MM.1S (cell line): ENCODE measurements at regions not wholly inside any gene's neighbourhood (a gene's known extent, or its start where the extent isn't known, plus 50 kb on each side); places are given as distances from the start of the nearest gene placed in this dataset.

Experiments
- DNase-seq: peaks from one replicate; pipeline ENCODE4 v3.0.0-alpha.2; 2015
- H2AFZ ChIP-seq: fragments of 300-600 bp; sonication (generic); 2 replicates; pipeline ENCODE4 v1.6.0; 2016; ENCODE audit warnings: antibody characterized with exemption, low read length
- H3F3A ChIP-seq: fragments of 300-600 bp; sonication (generic); 2 replicates; pipeline ENCODE4 v1.6.1; 2016; ENCODE audit warnings: mild to moderate bottlenecking, antibody characterized with exemption, low read length, moderate library complexity, mixed read lengths; ENCODE audit not compliant: insufficient read depth
- H3K27ac ChIP-seq: fragments of 300-600 bp; sonication (generic); 2 replicates; pipeline ENCODE4 v1.5.1; 2016; ENCODE audit warnings: mild to moderate bottlenecking, low read length
- H3K27me3 ChIP-seq: fragments of 300-600 bp; sonication (generic); replicated peaks from 2 replicates; pipeline ENCODE4 v1.6.0; 2016; ENCODE audit warnings: low read length; ENCODE audit not compliant: insufficient read depth
- H3K36me3 ChIP-seq: fragments of 300-600 bp; sonication (generic); replicated peaks from 2 replicates; pipeline ENCODE4 v1.6.1; 2016; ENCODE audit warnings: mild to moderate bottlenecking, low read length, mixed read lengths; ENCODE audit not compliant: insufficient read depth
- H3K4me1 ChIP-seq: fragments of 300-600 bp; sonication (generic); 2 replicates; pipeline ENCODE4 v1.6.1; 2016; ENCODE audit warnings: low read length, mixed read lengths
- H3K4me2 ChIP-seq: fragments of 300-600 bp; sonication (generic); 2 replicates; pipeline ENCODE4 v1.6.0; 2016; ENCODE audit warnings: low read depth, low read length
- H3K4me3 ChIP-seq: fragments of 300-600 bp; sonication (generic); 2 replicates; pipeline ENCODE4 v1.5.1; 2016; ENCODE audit warnings: low read length, mixed read lengths
- H3K79me2 ChIP-seq: fragments of 300-600 bp; sonication (generic); 2 replicates; pipeline ENCODE4 v1.6.1; 2016; ENCODE audit warnings: mixed run types, low read length, mixed read lengths
- H3K9ac ChIP-seq: fragments of 300-600 bp; sonication (generic); 2 replicates; pipeline ENCODE4 v1.6.1; 2016; ENCODE audit warnings: low read length, mixed read lengths
- H3K9me2 ChIP-seq: fragments of 300-600 bp; sonication (generic); replicated peaks from 2 replicates; pipeline ENCODE4 v1.6.1; 2016; ENCODE audit warnings: mild to moderate bottlenecking, low read length, mixed read lengths; ENCODE audit not compliant: insufficient read depth
- H3K9me3 ChIP-seq: fragments of 300-600 bp; sonication (generic); replicated peaks from 2 replicates; pipeline ENCODE4 v1.6.1; 2016; ENCODE audit warnings: mild to moderate bottlenecking, low read length, mixed read lengths; ENCODE audit not compliant: insufficient read depth
- H4K20me1 ChIP-seq: fragments of 300-600 bp; sonication (generic); 2 replicates; pipeline ENCODE4 v1.6.1; 2016; ENCODE audit warnings: mild to moderate bottlenecking, low read length, moderate library complexity, mixed read lengths; ENCODE audit not compliant: insufficient read depth
- CTCF ChIP-seq: fragments of 300-600 bp; sonication (generic); IDR thresholded peaks from 2 replicates; pipeline ENCODE4 v1.5.1; 2016; ENCODE audit warnings: antibody characterized with exemption, low read length, mixed read lengths
- EZH2 ChIP-seq: fragments of 300-600 bp; sonication (generic); optimal IDR thresholded peaks from 2 replicates; pipeline ENCODE3; 2017; ENCODE audit warnings: low read depth, mild to moderate bottlenecking, antibody characterized with exemption, low read length, mixed read lengths
- EZH2phosphoT487 ChIP-seq: fragments of 300-600 bp; sonication (generic); IDR thresholded peaks from 2 replicates; pipeline ENCODE4 v1.6.1; 2018; ENCODE audit warnings: antibody characterized with exemption, low read length

DNA sequence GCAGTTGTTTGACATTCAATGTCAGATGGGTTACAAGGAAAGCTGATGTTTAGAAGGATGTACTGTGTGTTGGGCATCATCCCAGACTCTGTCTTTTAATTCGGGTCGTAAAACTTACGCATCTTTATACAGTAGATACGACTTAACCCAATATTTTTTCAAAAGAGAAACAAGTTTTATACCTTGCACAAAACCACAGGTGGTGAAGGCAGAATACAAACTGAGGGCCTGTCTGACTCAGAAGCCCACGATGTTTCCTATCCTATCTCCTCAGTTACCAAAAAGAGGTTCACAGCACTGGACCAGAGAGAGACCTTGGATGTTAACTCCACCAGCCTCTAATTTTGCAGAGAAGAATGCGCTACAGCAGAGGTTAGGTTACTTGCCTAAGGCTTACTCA lies 477.0 kb downstream of the FOXO1 start:
- no peak overlapping the region for H2AFZ ChIP-seq
- no peak overlapping the region for H3K4me3 ChIP-seq
- H4K20me1 ChIP-seq, result no peaks in the 10 kb centered on the region
- no peak for DNase-seq
- H3K9ac ChIP-seq, result no peak overlapping the region
- no peak overlapping the region for H3K4me2 ChIP-seq
- H3K79me2 ChIP-seq, result no peaks in the 10 kb centered on the region
- H3K9me2 ChIP-seq, result no peaks in the 10 kb centered on the region
- no peak overlapping the region for H3K27ac ChIP-seq
- no peak for TF ChIP-seq EZH2phosphoT487
- no peak for TF ChIP-seq CTCF
- no peak for TF ChIP-seq EZH2
- H3F3A ChIP-seq, result no peaks in the 10 kb centered on the region
- H3K27me3 ChIP-seq, result no peaks in the 10 kb centered on the region
- H3K9me3 ChIP-seq, result no peaks in the 10 kb centered on the region
- H3K4me1 ChIP-seq, result no peaks in the 10 kb centered on the region
- no peaks in the 10 kb centered on the region for H3K36me3 ChIP-seq

- Histone ChIP-seq H3F3A (no peaks in the 10 kb centered on the region), H3K4me3 (no peak overlapping the region), H3K4me2 (no peak overlapping the region), H4K20me1 (no peaks in the 10 kb centered on the region), H3K9ac (no peak overlapping the region), H3K36me3 (no peaks in the 10 kb centered on the region), H3K79me2 (no peaks in the 10 kb centered on the region), H3K9me2 (no peaks in the 10 kb centered on the region), H3K27me3 (no peaks in the 10 kb centered on the region), H3K4me1 (no peaks in the 10 kb centered on the region), H2AFZ (no peak overlapping the region), H3K27ac (no peak overlapping the region), H3K9me3 (no peaks in the 10 kb centered on the region)
- TF ChIP-seq EZH2phosphoT487, result no peak
- TF ChIP-seq CTCF, result no peak
- TF ChIP-seq EZH2, result no peak
- no peak for DNase-seq
Measured at GRCh38 chr13:40189898-40190630, 476.4 kb downstream of the FOXO1 start.

DNA sequence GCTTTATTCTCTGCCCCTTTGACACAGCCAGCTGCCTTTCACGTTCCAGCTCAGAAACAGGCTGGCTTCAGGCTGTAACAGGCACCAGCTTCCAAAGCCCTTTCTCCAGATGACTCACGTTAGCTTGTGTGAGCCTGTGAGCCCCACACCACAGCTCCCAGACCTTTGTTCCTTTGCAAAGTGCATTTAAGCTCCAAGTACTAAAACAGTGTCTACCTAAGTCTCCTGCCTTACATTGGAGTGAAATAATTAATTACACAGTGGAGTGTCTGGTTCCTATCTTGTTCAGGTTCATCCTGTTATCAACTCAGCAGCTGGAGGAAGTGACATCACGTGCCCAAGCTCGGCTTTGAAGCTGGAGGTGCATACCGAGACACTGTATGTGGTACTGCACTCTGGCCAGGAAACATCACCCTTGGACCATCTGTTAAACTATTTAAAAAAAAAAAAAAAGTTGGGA lies 475.8 kb downstream of the FOXO1 start:
- H2AFZ ChIP-seq, result no peak overlapping the region

More for the DNA sequence above, 475.8 kb downstream of the FOXO1 start:
- H3K36me3 ChIP-seq, result no peaks in the 10 kb centered on the region
- H4K20me1 ChIP-seq, result no peaks in the 10 kb centered on the region
- H3K4me3 ChIP-seq, result no peak overlapping the region
- no peak overlapping the region for H3K9ac ChIP-seq
- H3K27ac ChIP-seq, result no peak overlapping the region
- no peaks in the 10 kb centered on the region for H3K79me2 ChIP-seq
- TF ChIP-seq EZH2phosphoT487 (no peak), CTCF (no peak), EZH2 (no peak)
- H3K4me1 ChIP-seq, result no peaks in the 10 kb centered on the region
- H3K4me2 ChIP-seq, result no peak overlapping the region
- H3F3A ChIP-seq, result no peaks in the 10 kb centered on the region
- no peaks in the 10 kb centered on the region for H3K27me3 ChIP-seq
- peak; percentile 61 for DNase-seq
- H3K9me3 ChIP-seq, result no peaks in the 10 kb centered on the region
- H3K9me2 ChIP-seq, result no peaks in the 10 kb centered on the region
